Adipocyte (in vitro differentiated cells): ENCODE measurements at regions not wholly inside any gene's neighbourhood (a gene's known extent, or its start where the extent isn't known, plus 50 kb on each side); places are given as distances from the start of the nearest gene placed in this dataset.

Experiments
- DNase-seq: peaks from one replicate; pipeline ENCODE4 v3.0.0-alpha.2; 2015; ENCODE audit warnings: low read depth
- H3K27me3 ChIP-seq: replicated peaks from 2 replicates; pipeline ENCODE4 v1.7.0; 2013; ENCODE audit warnings: mild to moderate bottlenecking, low read length, moderate library complexity; ENCODE audit not compliant: control insufficient read depth, insufficient read depth
- H3K36me3 ChIP-seq: 2 replicates; pipeline ENCODE4 v1.7.0; 2013; ENCODE audit warnings: low read length, mild to moderate bottlenecking, moderate library complexity; ENCODE audit not compliant: control insufficient read depth, insufficient read depth, severe bottlenecking
- H3K4me1 ChIP-seq: 2 replicates; pipeline ENCODE4 v1.7.0; 2013; ENCODE audit warnings: mild to moderate bottlenecking, low read length, moderate library complexity; ENCODE audit not compliant: control insufficient read depth, insufficient read depth
- H3K4me3 ChIP-seq: 2 replicates; pipeline ENCODE4 v1.7.0; 2013; ENCODE audit warnings: mild to moderate bottlenecking, low read length, moderate library complexity
- H3K9ac ChIP-seq: 2 replicates; pipeline ENCODE4 v1.7.0; 2013; ENCODE audit warnings: mild to moderate bottlenecking, low read length, moderate library complexity
- H3K9me3 ChIP-seq: 2 replicates; pipeline ENCODE4 v1.7.0; 2013; ENCODE audit warnings: mild to moderate bottlenecking, low read length, moderate library complexity; ENCODE audit not compliant: control insufficient read depth

GRCh38 chr18:66999003-66999402 is 395.1 kb upstream of the CDH19 start:
- H3K4me3 ChIP-seq, result no peak overlapping the region
- H3K4me1 ChIP-seq, result no peaks in the 10 kb centered on the region
- no peak overlapping the region for H3K9ac ChIP-seq
- H3K27me3 ChIP-seq, result no peaks in the 10 kb centered on the region
- DNase-seq, result no peak
- H3K9me3 ChIP-seq, result no peaks in the 10 kb centered on the region
- H3K36me3 ChIP-seq, result no peaks in the 10 kb centered on the region

- DNase-seq, result no peak
- Histone ChIP-seq H3K9me3 (no peaks in the 10 kb centered on the region), H3K27me3 (no peaks in the 10 kb centered on the region), H3K36me3 (no peaks in the 10 kb centered on the region), H3K4me1 (no peaks in the 10 kb centered on the region), H3K4me3 (no peak overlapping the region), H3K9ac (no peak overlapping the region)
Observed at GRCh38 chr18:66995270-66995669, 391.4 kb upstream of the CDH19 start.

GRCh38 chr18:66994790-66995189 is 390.9 kb upstream of the CDH19 start:
- H3K4me3 ChIP-seq, result no peak overlapping the region
- no peak overlapping the region for H3K9ac ChIP-seq
- H3K4me1 ChIP-seq, result no peaks in the 10 kb centered on the region
- H3K36me3 ChIP-seq, result no peaks in the 10 kb centered on the region
- no peaks in the 10 kb centered on the region for H3K27me3 ChIP-seq
- no peak for DNase-seq
- no peaks in the 10 kb centered on the region for H3K9me3 ChIP-seq

- no peaks in the 10 kb centered on the region for H3K27me3 ChIP-seq
- no peaks in the 10 kb centered on the region for H3K4me1 ChIP-seq
- no peaks in the 10 kb centered on the region for H3K9me3 ChIP-seq
- no peaks in the 10 kb centered on the region for H3K36me3 ChIP-seq
- no peak overlapping the region for H3K4me3 ChIP-seq
- no peak overlapping the region for H3K9ac ChIP-seq
- no peak for DNase-seq
Observed at GRCh38 chr18:66993492-66993891, 389.6 kb upstream of the CDH19 start.

GRCh38 chr18:66990909-66991308 is 387.0 kb upstream of the CDH19 start:
- no peak overlapping the region for H3K4me3 ChIP-seq
- no peak for DNase-seq
- H3K4me1 ChIP-seq, result no peaks in the 10 kb centered on the region
- no peaks in the 10 kb centered on the region for H3K36me3 ChIP-seq
- no peaks in the 10 kb centered on the region for H3K27me3 ChIP-seq
- peaks cover 2% of the 10 kb centered on the region for H3K9me3 ChIP-seq
- no peak overlapping the region for H3K9ac ChIP-seq

- DNase-seq, result no peak
- H3K9me3 ChIP-seq, result no peaks in the 10 kb centered on the region
- H3K27me3 ChIP-seq, result no peaks in the 10 kb centered on the region
- H3K9ac ChIP-seq, result no peak overlapping the region
- no peak overlapping the region for H3K4me3 ChIP-seq
- no peaks in the 10 kb centered on the region for H3K4me1 ChIP-seq
- no peaks in the 10 kb centered on the region for H3K36me3 ChIP-seq
Observed at GRCh38 chr18:66979009-66979408, 375.1 kb upstream of the CDH19 start.

- DNase-seq, result no peak
- no peaks in the 10 kb centered on the region for H3K27me3 ChIP-seq
- H3K9ac ChIP-seq, result no peak overlapping the region
- no peaks in the 10 kb centered on the region for H3K36me3 ChIP-seq
- H3K4me1 ChIP-seq, result no peaks in the 10 kb centered on the region
- H3K4me3 ChIP-seq, result no peak overlapping the region
- no peaks in the 10 kb centered on the region for H3K9me3 ChIP-seq
Observed at GRCh38 chr18:66972681-66973080, 368.8 kb upstream of the CDH19 start.

GRCh38 chr18:66971960-66972359 is 368.1 kb upstream of the CDH19 start:
- Histone ChIP-seq H3K27me3 (no peaks in the 10 kb centered on the region), H3K4me3 (no peak overlapping the region), H3K9ac (no peak overlapping the region), H3K36me3 (no peaks in the 10 kb centered on the region), H3K4me1 (no peaks in the 10 kb centered on the region), H3K9me3 (no peaks in the 10 kb centered on the region)
- DNase-seq, result no peak

GRCh38 chr18:66966171-66966570 is 362.3 kb upstream of the CDH19 start:
- no peaks in the 10 kb centered on the region for H3K9me3 ChIP-seq
- no peak overlapping the region for H3K9ac ChIP-seq
- H3K27me3 ChIP-seq, result no peaks in the 10 kb centered on the region
- no peaks in the 10 kb centered on the region for H3K4me1 ChIP-seq
- no peak overlapping the region for H3K4me3 ChIP-seq
- DNase-seq, result no peak
- no peaks in the 10 kb centered on the region for H3K36me3 ChIP-seq

GRCh38 chr18:66958309-66958708 is 354.4 kb upstream of the CDH19 start:
- Histone ChIP-seq H3K4me3 (no peak overlapping the region), H3K36me3 (no peaks in the 10 kb centered on the region), H3K4me1 (no peaks in the 10 kb centered on the region), H3K27me3 (no peaks in the 10 kb centered on the region), H3K9ac (no peak overlapping the region), H3K9me3 (no peaks in the 10 kb centered on the region)
- DNase-seq, result no peak

GRCh38 chr18:66951750-66952149 is 347.9 kb upstream of the CDH19 start:
- DNase-seq, result no peak
- no peaks in the 10 kb centered on the region for H3K4me1 ChIP-seq
- no peak overlapping the region for H3K9ac ChIP-seq

GRCh38 chr18:66949419-66949818 is 345.5 kb upstream of the CDH19 start:
- no peaks in the 10 kb centered on the region for H3K9me3 ChIP-seq
- no peak overlapping the region for H3K4me3 ChIP-seq
- H3K36me3 ChIP-seq, result no peaks in the 10 kb centered on the region
- DNase-seq, result no peak
- no peaks in the 10 kb centered on the region for H3K27me3 ChIP-seq
- H3K9ac ChIP-seq, result no peak overlapping the region
- no peaks in the 10 kb centered on the region for H3K4me1 ChIP-seq

More at GRCh38 chr18:66951750-66952149, 347.9 kb upstream of the CDH19 start:
- Histone ChIP-seq H3K36me3 (no peaks in the 10 kb centered on the region), H3K9me3 (no peaks in the 10 kb centered on the region), H3K4me3 (no peak overlapping the region), H3K27me3 (no peaks in the 10 kb centered on the region)
